Esophagus muscularis mucosa (tissue), 3 donors: ENCODE measurements at regions not wholly inside any gene's neighbourhood (a gene's known extent, or its start where the extent isn't known, plus 50 kb on each side); places are given as distances from the start of the nearest gene placed in this dataset.

Experiments
- CTCF ChIP-seq, 3 experiments: fragments of 200-600 bp in 2 of 3; fragments of 450-650 bp in 1 of 3; sonication (generic) in 2 of 3; IDR thresholded peaks; one replicate each; pipeline ENCODE4 v1.5.1; 2017 to 2019; ENCODE audit warnings: antibody characterized with exemption in 3 of 3, mild to moderate bottlenecking in 2 of 3, moderate library complexity in 1 of 3
- EP300 ChIP-seq: sonication (generic); formaldehyde crosslinking; IDR thresholded peaks from one replicate; pipeline ENCODE4 v1.6.1; 2017; ENCODE audit warnings: antibody characterized with exemption

- TF ChIP-seq CTCF (IDR thresholded peaks at IDR 0.05) (no peak), EP300 (no peak)
These were observed 1315.4 kb downstream of the SLITRK1 start for GRCh38 chr13:82566864-82567263.
